ENCODE measurements at regions not wholly inside any gene's neighbourhood (a gene's known extent, or its start where the extent isn't known, plus 50 kb on each side); places are given as distances from the start of the nearest gene placed in this dataset.
A peak's percentile ranks its signal among the peaks of the same experiment; 100 is the strongest.
"Not testable (repeated sequence)": the region's sequence is repeated elsewhere in the genome, so short reads cannot be mapped to it uniquely, and the experiment has no call there.

- H3K36me3 ChIP-seq; H3K27me3 ChIP-seq; H3K9me3 ChIP-seq; H3K27ac ChIP-seq; DNase-seq (ENCODE audit: low spot score); H3K4me1 ChIP-seq; H3K4me3 ChIP-seq: not testable (repeated sequence)
Observed at GRCh38 chr2:87444951-87445350, 302.9 kb upstream of the PLGLB2 start.

GRCh38 chr2:87445613-87446312 lies 302.1 kb upstream of the PLGLB2 start:
- DNase-seq (ENCODE audit: low spot score); H3K9me3 ChIP-seq; H3K4me3 ChIP-seq; H3K27ac ChIP-seq; H3K36me3 ChIP-seq; H3K27me3 ChIP-seq; H3K4me1 ChIP-seq: not testable (repeated sequence)

- H3K36me3 ChIP-seq; H3K4me1 ChIP-seq; H3K27me3 ChIP-seq; H3K4me3 ChIP-seq; H3K9me3 ChIP-seq; DNase-seq (ENCODE audit: low spot score); H3K27ac ChIP-seq: not testable (repeated sequence)
Observed at GRCh38 chr2:87446313-87446696, 301.6 kb upstream of the PLGLB2 start.

GRCh38 chr2:87449462-87449980 lies 298.4 kb upstream of the PLGLB2 start:
- H3K27me3 ChIP-seq; H3K27ac ChIP-seq; H3K36me3 ChIP-seq; H3K9me3 ChIP-seq; H3K4me1 ChIP-seq; DNase-seq (ENCODE audit: low spot score); H3K4me3 ChIP-seq: not testable (repeated sequence)

- not testable (repeated sequence) for H3K4me3 ChIP-seq; H3K27me3 ChIP-seq; DNase-seq (ENCODE audit: low spot score); H3K27ac ChIP-seq; H3K9me3 ChIP-seq; H3K36me3 ChIP-seq; H3K4me1 ChIP-seq
Observed at GRCh38 chr2:87452193-87452592, 295.7 kb upstream of the PLGLB2 start.

GRCh38 chr2:87452861-87453260 lies 295.0 kb upstream of the PLGLB2 start:
- not testable (repeated sequence) for H3K27ac ChIP-seq; H3K4me3 ChIP-seq; H3K27me3 ChIP-seq; H3K36me3 ChIP-seq; H3K4me1 ChIP-seq; DNase-seq (ENCODE audit: low spot score); H3K9me3 ChIP-seq

- peak overlapping the region in 1 of 2 donors; percentile 51 for H3K27ac ChIP-seq
- H3K9me3 ChIP-seq; H3K36me3 ChIP-seq; H3K4me1 ChIP-seq; H3K27me3 ChIP-seq; DNase-seq (ENCODE audit: low spot score); H3K4me3 ChIP-seq: not testable (repeated sequence)
Observed at GRCh38 chr2:87453965-87454364, 293.9 kb upstream of the PLGLB2 start.

- not testable (repeated sequence) for H3K36me3 ChIP-seq; H3K4me1 ChIP-seq; H3K9me3 ChIP-seq; DNase-seq (ENCODE audit: low spot score); H3K27me3 ChIP-seq; H3K4me3 ChIP-seq
- H3K27ac ChIP-seq, result peak overlapping the region in 1 of 2 donors; percentile 51
Observed at GRCh38 chr2:87454421-87454820, 293.5 kb upstream of the PLGLB2 start.

- not testable (repeated sequence) for H3K4me1 ChIP-seq; H3K9me3 ChIP-seq; DNase-seq (ENCODE audit: low spot score); H3K27me3 ChIP-seq; H3K36me3 ChIP-seq
- Histone ChIP-seq H3K27ac (peak overlapping the region; percentile 70 to 76), H3K4me3 (peak overlapping the region; percentile 30 to 46)
Observed at GRCh38 chr2:87455209-87455853, 292.6 kb upstream of the PLGLB2 start.

- H3K27me3 ChIP-seq; H3K9me3 ChIP-seq; H3K4me1 ChIP-seq; H3K36me3 ChIP-seq; DNase-seq (ENCODE audit: low spot score): not testable (repeated sequence)
- H3K27ac ChIP-seq, result peak overlapping the region; percentile 70 to 76
- H3K4me3 ChIP-seq, result peak overlapping the region; percentile 30 to 46
Observed at GRCh38 chr2:87455854-87456249, 292.0 kb upstream of the PLGLB2 start.

GRCh38 chr2:87456477-87457128 lies 291.3 kb upstream of the PLGLB2 start:
- H3K9me3 ChIP-seq, H3K27me3 ChIP-seq: not testable (repeated sequence)

GRCh38 chr2:87457129-87457499 lies 290.8 kb upstream of the PLGLB2 start:
- H3K27ac ChIP-seq; H3K36me3 ChIP-seq; H3K4me1 ChIP-seq; H3K4me3 ChIP-seq; DNase-seq (ENCODE audit: low spot score); H3K9me3 ChIP-seq; H3K27me3 ChIP-seq: not testable (repeated sequence)

More at GRCh38 chr2:87456477-87457128, 291.3 kb upstream of the PLGLB2 start:
- H3K4me1 ChIP-seq, H3K36me3 ChIP-seq: not testable (repeated sequence)
- H3K27ac ChIP-seq, result peak overlapping the region; percentile 63 to 72
- DNase-seq (ENCODE audit: low spot score), result peak; percentile 57
- peak overlapping the region; percentile 14 to 46 for H3K4me3 ChIP-seq

- not testable (repeated sequence) for H3K4me3 ChIP-seq, H3K27ac ChIP-seq
Observed at GRCh38 chr2:87458938-87459337, 288.9 kb upstream of the PLGLB2 start.

GRCh38 chr2:87460104-87460503 lies 287.8 kb upstream of the PLGLB2 start:
- H3K27me3 ChIP-seq; DNase-seq (ENCODE audit: low spot score); H3K36me3 ChIP-seq: not testable (repeated sequence)

More at GRCh38 chr2:87458938-87459337, 288.9 kb upstream of the PLGLB2 start:
- H3K9me3 ChIP-seq; H3K36me3 ChIP-seq; H3K4me1 ChIP-seq; H3K27me3 ChIP-seq; DNase-seq (ENCODE audit: low spot score): not testable (repeated sequence)

GRCh38 chr2:87460662-87461061 lies 287.2 kb upstream of the PLGLB2 start:
- DNase-seq (ENCODE audit: low spot score); H3K27ac ChIP-seq; H3K9me3 ChIP-seq; H3K4me3 ChIP-seq; H3K36me3 ChIP-seq; H3K4me1 ChIP-seq; H3K27me3 ChIP-seq: not testable (repeated sequence)

More at GRCh38 chr2:87460104-87460503, 287.8 kb upstream of the PLGLB2 start:
- H3K27ac ChIP-seq, H3K4me1 ChIP-seq, H3K4me3 ChIP-seq, H3K9me3 ChIP-seq: not testable (repeated sequence)

All from right atrium auricular region (tissue), 2 donors.